SK-N-SH treated with all-trans-retinoic acid at 6 μM for 48 hours (cell line): ENCODE measurements at regions not wholly inside any gene's neighbourhood (a gene's known extent, or its start where the extent isn't known, plus 50 kb on each side); places are given as distances from the start of the nearest gene placed in this dataset.

Source experiments
- ATAC-seq: fragments of 200-7000 bp; cut with Tn5 transposase; 3 replicates; pipeline ENCODE4 v1.9.1; 2020; ENCODE audit warnings: mild to moderate bottlenecking, moderate library complexity
- ARNTL ChIP-seq: fragments of 450-650 bp; formaldehyde crosslinking; IDR thresholded peaks from 2 replicates; pipeline ENCODE4 v1.5.0; 2020; ENCODE audit warnings: low read depth, mild to moderate bottlenecking, moderate library complexity, borderline replicate concordance
- BACH2 ChIP-seq: fragments of 250-450 bp; sonication (Bioruptor Pico); IDR thresholded peaks from 2 replicates; pipeline ENCODE4 v1.9.0; 2021; ENCODE audit warnings: mild to moderate bottlenecking, borderline replicate concordance
- CREB5 ChIP-seq: fragments of 250-450 bp; sonication (Bioruptor Pico); IDR thresholded peaks from 2 replicates; pipeline ENCODE4 v1.5.1; 2020; ENCODE audit warnings: low read depth, mild to moderate bottlenecking, moderate library complexity
- CSDC2 ChIP-seq: fragments of 250-450 bp; sonication (Bioruptor Pico); IDR thresholded peaks from 2 replicates; pipeline ENCODE4 v1.5.0; 2020; ENCODE audit warnings: mild to moderate bottlenecking, moderate library complexity
- ESRRG ChIP-seq: fragments of 250-450 bp; sonication (Bioruptor Pico); IDR thresholded peaks from 2 replicates; pipeline ENCODE4 v1.6.1; 2021; ENCODE audit warnings: mild to moderate bottlenecking
- GLIS3 ChIP-seq: fragments of 250-450 bp; sonication (Bioruptor Pico); IDR thresholded peaks from 2 replicates; pipeline ENCODE4 v1.5.0; 2020; ENCODE audit warnings: mild to moderate bottlenecking, moderate library complexity
- ISL1 ChIP-seq: fragments of 250-450 bp; sonication (Bioruptor Pico); IDR thresholded peaks from 2 replicates; pipeline ENCODE4 v2.1.2; 2022; ENCODE audit warnings: mild to moderate bottlenecking, moderate library complexity
- OSR1 ChIP-seq: fragments of 250-450 bp; sonication (Bioruptor Pico); IDR thresholded peaks from 2 replicates; pipeline ENCODE4 v1.8.0; 2022; ENCODE audit warnings: moderate library complexity, mild to moderate bottlenecking, inconsistent platforms
- PATZ1 ChIP-seq: fragments of 250-450 bp; sonication (Bioruptor Pico); IDR thresholded peaks from 2 replicates; pipeline ENCODE4 v1.8.0; 2020; ENCODE audit warnings: mild to moderate bottlenecking, moderate library complexity, borderline replicate concordance
- POU6F1 ChIP-seq: fragments of 250-450 bp; sonication (Bioruptor Pico); IDR thresholded peaks from 2 replicates; pipeline ENCODE4 v1.8.0; 2021; ENCODE audit warnings: low read depth, mild to moderate bottlenecking, moderate library complexity, borderline replicate concordance
- RARB ChIP-seq: fragments of 250-450 bp; sonication (Bioruptor Pico); IDR thresholded peaks from 2 replicates; pipeline ENCODE4 v1.8.0; 2021; ENCODE audit warnings: mild to moderate bottlenecking, moderate library complexity
- SNAI2 ChIP-seq: fragments of 250-450 bp; sonication (Bioruptor Pico); IDR thresholded peaks from 2 replicates; pipeline ENCODE4 v1.5.0; 2020; ENCODE audit warnings: mild to moderate bottlenecking, moderate library complexity
- TCF4 ChIP-seq: fragments of 250-450 bp; sonication (Bioruptor Pico); IDR thresholded peaks from 2 replicates; pipeline ENCODE4 v1.8.0; 2021; ENCODE audit warnings: mild to moderate bottlenecking, moderate library complexity, borderline replicate concordance
- TOX ChIP-seq: fragments of 250-450 bp; sonication (Bioruptor Pico); IDR thresholded peaks from 2 replicates; pipeline ENCODE4 v1.8.0; 2021; ENCODE audit warnings: mild to moderate bottlenecking, moderate library complexity, borderline replicate concordance
- TSHZ2 ChIP-seq: fragments of 250-450 bp; sonication (Bioruptor Pico); IDR thresholded peaks from 2 replicates; pipeline ENCODE4 v1.5.0; 2020; ENCODE audit warnings: mild to moderate bottlenecking, moderate library complexity
- ZC3H10 ChIP-seq: fragments of 250-450 bp; sonication (Bioruptor Pico); IDR thresholded peaks from 2 replicates; pipeline ENCODE4 v1.5.1; 2021; ENCODE audit warnings: mild to moderate bottlenecking, moderate library complexity
- ZFP3 ChIP-seq: fragments of 250-450 bp; sonication (Bioruptor Pico); IDR thresholded peaks from 2 replicates; pipeline ENCODE4 v1.5.0; 2020; ENCODE audit warnings: mild to moderate bottlenecking, moderate library complexity
- ZFP30 ChIP-seq: fragments of 450-650 bp; formaldehyde crosslinking; IDR thresholded peaks from 2 replicates; pipeline ENCODE4 v1.5.0; 2022; ENCODE audit warnings: mild to moderate bottlenecking, moderate library complexity
- ZNF70 ChIP-seq: fragments of 450-650 bp; formaldehyde crosslinking; IDR thresholded peaks from 2 replicates; pipeline ENCODE4 v1.5.0; 2020; ENCODE audit warnings: mild to moderate bottlenecking, moderate library complexity
- ZNF8 ChIP-seq: fragments of 450-650 bp; formaldehyde crosslinking; IDR thresholded peaks from 2 replicates; pipeline ENCODE4 v1.5.0; 2020; ENCODE audit warnings: mild to moderate bottlenecking, moderate library complexity

- TF ChIP-seq TSHZ2 (CRISPR knock-in tag) (no peak), TCF4 (CRISPR knock-in tag) (no peak), ZFP30 (no peak), GLIS3 (CRISPR knock-in tag) (no peak), ZNF70 (CRISPR knock-in tag) (no peak), ISL1 (no peak), SNAI2 (CRISPR knock-in tag) (no peak), RARB (CRISPR knock-in tag) (no peak), BACH2 (CRISPR knock-in tag) (no peak)
Observed at GRCh38 chr7:156005202-156005691, 193.0 kb upstream of the SHH start (continued).

- no peak for TF ChIP-seq CSDC2 (CRISPR knock-in tag)
- TF ChIP-seq PATZ1: no peak
- no peak for TF ChIP-seq RARB (CRISPR knock-in tag)
- no peak for TF ChIP-seq TOX (CRISPR knock-in tag)
- TF ChIP-seq ZC3H10: no peak
- no peak for TF ChIP-seq TSHZ2 (CRISPR knock-in tag)
- TF ChIP-seq OSR1: no peak
- no peak for TF ChIP-seq ZFP3 (CRISPR knock-in tag)
- no peak for TF ChIP-seq ZFP30
- TF ChIP-seq POU6F1: no peak
- TF ChIP-seq ESRRG (CRISPR knock-in tag): no peak
- TF ChIP-seq ZNF8 (CRISPR knock-in tag): no peak
- no peak for TF ChIP-seq GLIS3 (CRISPR knock-in tag)
- TF ChIP-seq SNAI2 (CRISPR knock-in tag): no peak
- no peak for TF ChIP-seq ISL1
- TF ChIP-seq ARNTL (CRISPR knock-in tag): no peak
- TF ChIP-seq CREB5: no peak
- no peak for TF ChIP-seq ZNF70 (CRISPR knock-in tag)
- no peak for ATAC-seq
Observed at GRCh38 chr7:156004265-156005201, 192.3 kb upstream of the SHH start.
